ENCODE measurements at regions not wholly inside any gene's neighbourhood (a gene's known extent, or its start where the extent isn't known, plus 50 kb on each side); places are given as distances from the start of the nearest gene placed in this dataset.

DNA sequence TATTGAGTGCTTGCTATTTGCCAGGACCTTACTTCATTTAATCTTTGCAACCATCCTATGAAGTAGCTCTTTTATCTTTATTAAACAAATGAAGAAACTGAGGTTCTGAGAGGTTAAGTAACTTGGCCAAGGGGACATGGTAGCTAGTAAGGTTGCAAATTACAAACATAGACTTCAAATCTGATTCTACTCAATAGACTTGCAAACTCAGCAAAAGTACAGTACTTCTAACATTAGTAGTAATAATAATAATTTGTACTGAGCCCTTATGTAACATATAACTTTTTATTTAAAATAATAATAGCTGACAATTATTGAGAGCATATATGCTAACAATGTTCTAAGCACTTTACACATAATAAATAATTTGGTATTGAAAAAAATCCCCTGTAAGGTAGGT lies 255.7 kb upstream of the ATP5MC3 start (continued):
- TF ChIP-seq, protein P1, sequence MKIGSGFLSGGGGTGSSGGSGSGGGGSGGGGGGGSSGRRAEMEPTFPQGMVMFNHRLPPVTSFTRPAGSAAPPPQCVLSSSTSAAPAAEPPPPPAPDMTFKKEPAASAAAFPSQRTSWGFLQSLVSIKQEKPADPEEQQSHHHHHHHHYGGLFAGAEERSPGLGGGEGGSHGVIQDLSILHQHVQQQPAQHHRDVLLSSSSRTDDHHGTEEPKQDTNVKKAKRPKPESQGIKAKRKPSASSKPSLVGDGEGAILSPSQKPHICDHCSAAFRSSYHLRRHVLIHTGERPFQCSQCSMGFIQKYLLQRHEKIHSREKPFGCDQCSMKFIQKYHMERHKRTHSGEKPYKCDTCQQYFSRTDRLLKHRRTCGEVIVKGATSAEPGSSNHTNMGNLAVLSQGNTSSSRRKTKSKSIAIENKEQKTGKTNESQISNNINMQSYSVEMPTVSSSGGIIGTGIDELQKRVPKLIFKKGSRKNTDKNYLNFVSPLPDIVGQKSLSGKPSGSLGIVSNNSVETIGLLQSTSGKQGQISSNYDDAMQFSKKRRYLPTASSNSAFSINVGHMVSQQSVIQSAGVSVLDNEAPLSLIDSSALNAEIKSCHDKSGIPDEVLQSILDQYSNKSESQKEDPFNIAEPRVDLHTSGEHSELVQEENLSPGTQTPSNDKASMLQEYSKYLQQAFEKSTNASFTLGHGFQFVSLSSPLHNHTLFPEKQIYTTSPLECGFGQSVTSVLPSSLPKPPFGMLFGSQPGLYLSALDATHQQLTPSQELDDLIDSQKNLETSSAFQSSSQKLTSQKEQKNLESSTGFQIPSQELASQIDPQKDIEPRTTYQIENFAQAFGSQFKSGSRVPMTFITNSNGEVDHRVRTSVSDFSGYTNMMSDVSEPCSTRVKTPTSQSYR (CRISPR knock-in tag; IDR thresholded peaks at IDR 0.05): no peak
- no peak for TF ChIP-seq ESRRA (CRISPR knock-in tag; IDR thresholded peaks at IDR 0.05; ENCODE audit: borderline replicate concordance)

DNA sequence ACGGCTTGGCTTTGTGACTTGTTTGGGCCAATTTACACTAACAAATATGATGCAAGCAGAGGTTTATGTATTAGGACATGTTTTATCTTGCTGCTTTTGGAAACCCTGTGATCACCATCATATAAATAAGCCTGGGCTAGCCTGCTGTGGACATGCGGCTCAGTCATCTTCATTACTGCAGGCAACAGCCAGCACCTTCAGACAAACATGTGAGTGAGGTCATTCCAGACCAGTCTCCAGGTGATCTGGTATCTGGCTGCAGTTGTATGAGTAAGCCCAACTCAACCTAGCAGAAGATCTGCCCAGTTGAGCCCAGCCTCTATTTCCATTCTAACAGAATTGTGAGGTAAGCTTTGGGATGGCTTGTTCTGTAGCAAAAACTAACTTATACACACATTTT lies 254.6 kb upstream of the ATP5MC3 start:
- no peaks in the 10 kb centered on the region; the same call in 1 of the 2 replicates for H3K27me3 Mint-ChIP-seq (ENCODE audit: low read depth)
- H3K4me1 Mint-ChIP-seq: peaks cover 13% of the 10 kb centered on the region
- 0 out of 2 replicates have a peak, but pooled peaks cover 3% of the 10 kb centered on the region for H3K9me3 Mint-ChIP-seq
- ChIA-PET CTCF (no interaction called here), POLR2A (no interaction called here)
- ATAC-seq (no peak), DNase-seq (ENCODE audit: low spot score) (no peak)
- no peak overlapping the region for H3K27ac Mint-ChIP-seq
- no peak overlapping the region for H3K4me3 Mint-ChIP-seq
- TF ChIP-seq E2F1 (CRISPR knock-in tag; IDR thresholded peaks at IDR 0.05): no peak
- no peak for TF ChIP-seq MLX (CRISPR knock-in tag; IDR thresholded peaks at IDR 0.05)
- no peak for TF ChIP-seq CREB1 (CRISPR knock-in tag; IDR thresholded peaks at IDR 0.05)
- TF ChIP-seq NFE2L1 (CRISPR knock-in tag; IDR thresholded peaks at IDR 0.05): no peak
- TF ChIP-seq KAT7 (CRISPR knock-in tag; IDR thresholded peaks at IDR 0.05; ENCODE audit: borderline replicate concordance): no peak
- TF ChIP-seq ZNF532 (CRISPR knock-in tag; IDR thresholded peaks at IDR 0.05; ENCODE audit: borderline replicate concordance): no peak
- no peak for TF ChIP-seq CDX4 (CRISPR knock-in tag; IDR thresholded peaks at IDR 0.05; ENCODE audit: borderline replicate concordance)
- TF ChIP-seq TCF7 (CRISPR knock-in tag; IDR thresholded peaks at IDR 0.05; ENCODE audit: low read depth): no peak
- TF ChIP-seq ZNF396 (CRISPR knock-in tag; IDR thresholded peaks at IDR 0.05; ENCODE audit: borderline replicate concordance): no peak
- TF ChIP-seq IRF2 (CRISPR knock-in tag; IDR thresholded peaks at IDR 0.05; ENCODE audit: borderline replicate concordance, low read depth): no peak
- no peak for TF ChIP-seq FOXP4 (CRISPR knock-in tag; IDR thresholded peaks at IDR 0.05)
- TF ChIP-seq RELA (CRISPR knock-in tag; IDR thresholded peaks at IDR 0.05; ENCODE audit: borderline replicate concordance): no peak
- no peak for TF ChIP-seq USF2 (CRISPR knock-in tag; IDR thresholded peaks at IDR 0.05)
- TF ChIP-seq, protein P2, sequence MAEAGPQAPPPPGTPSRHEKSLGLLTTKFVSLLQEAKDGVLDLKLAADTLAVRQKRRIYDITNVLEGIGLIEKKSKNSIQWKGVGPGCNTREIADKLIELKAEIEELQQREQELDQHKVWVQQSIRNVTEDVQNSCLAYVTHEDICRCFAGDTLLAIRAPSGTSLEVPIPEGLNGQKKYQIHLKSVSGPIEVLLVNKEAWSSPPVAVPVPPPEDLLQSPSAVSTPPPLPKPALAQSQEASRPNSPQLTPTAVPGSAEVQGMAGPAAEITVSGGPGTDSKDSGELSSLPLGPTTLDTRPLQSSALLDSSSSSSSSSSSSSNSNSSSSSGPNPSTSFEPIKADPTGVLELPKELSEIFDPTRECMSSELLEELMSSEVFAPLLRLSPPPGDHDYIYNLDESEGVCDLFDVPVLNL (CRISPR knock-in tag; IDR thresholded peaks at IDR 0.05; ENCODE audit: borderline replicate concordance, low read depth): no peak
- no peaks in the 10 kb centered on the region for H3K36me3 Mint-ChIP-seq
